ENCODE measurements at regions not wholly inside any gene's neighbourhood (a gene's known extent, or its start where the extent isn't known, plus 50 kb on each side); places are given as distances from the start of the nearest gene placed in this dataset.

DNA sequence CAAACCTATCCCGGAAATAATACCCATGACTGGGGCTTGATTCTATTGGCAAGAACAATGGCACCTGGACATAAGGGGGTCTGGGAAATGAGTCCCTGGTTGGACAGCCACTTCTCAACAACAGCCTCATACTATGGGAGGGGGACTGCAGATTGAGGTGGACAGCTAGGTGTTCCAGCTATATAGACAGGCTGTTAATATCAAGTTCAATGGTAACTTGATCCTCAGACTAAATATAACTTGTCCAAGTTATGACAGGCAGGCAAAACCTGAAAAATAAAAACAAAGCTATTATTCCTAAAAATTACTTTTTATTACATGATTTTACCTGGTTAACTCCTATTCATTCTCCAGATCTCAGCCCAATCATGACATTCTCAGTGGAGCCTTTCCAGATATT, 267.3 kb downstream of the TTC8 start:
- Histone ChIP-seq H3K9me3 (ENCODE audit: control insufficient read depth, low read depth, low read length) (no peaks in the 10 kb centered on the region), H4K91ac (ENCODE audit: insufficient read length, low read depth, low read length) (no peak overlapping the region), H3K18ac (ENCODE audit: insufficient read length, low read depth, low read length) (no peak overlapping the region), H3K79me1 (ENCODE audit: insufficient read depth, low read depth, low read length, poor library complexity, severe bottlenecking) (no peaks in the 10 kb centered on the region), H3K56ac (ENCODE audit: insufficient read length, low read depth, low read length) (no peak overlapping the region), H3K4ac (ENCODE audit: low read depth, low read length) (no peak overlapping the region), H2BK120ac (ENCODE audit: low read depth, low read length, poor library complexity, severe bottlenecking) (no peak overlapping the region), H3K27ac (ENCODE audit: insufficient read length, low read depth, low read length) (no peak overlapping the region), H4K20me1 (ENCODE audit: control insufficient read depth, insufficient read depth, insufficient read length) (no peaks in the 10 kb centered on the region), H4K8ac (replicated peaks; ENCODE audit: insufficient read length, low read depth, low read length) (no peak overlapping the region), H2BK20ac (ENCODE audit: low read depth, low read length, poor library complexity, severe bottlenecking) (no peak overlapping the region), H2AFZ (ENCODE audit: low read length) (no peak overlapping the region), H2BK12ac (ENCODE audit: insufficient read length, low read depth, low read length) (no peak overlapping the region), H2BK5ac (ENCODE audit: insufficient read length, low read length) (no peak overlapping the region), H3K23ac (ENCODE audit: insufficient read length, low read depth, low read length) (no peak overlapping the region), H3K14ac (ENCODE audit: insufficient read depth, low read length) (no peak overlapping the region), H3K23me2 (ENCODE audit: insufficient read length, low read depth, low read length, poor library complexity, severe bottlenecking) (no peaks in the 10 kb centered on the region), H3T11ph (ENCODE audit: low read length) (no peak overlapping the region), H2BK15ac (ENCODE audit: low read depth, low read length) (no peak overlapping the region), H4K5ac (ENCODE audit: insufficient read length, low read depth, low read length) (no peak overlapping the region), H3K27me3 (ENCODE audit: insufficient read depth, low read length) (no peaks in the 10 kb centered on the region), H3K9ac (ENCODE audit: extremely low read depth, insufficient read length, low read length) (no peak overlapping the region), H3K4me1 (ENCODE audit: insufficient read depth, low read length) (no peaks in the 10 kb centered on the region), H2AK5ac (ENCODE audit: insufficient read length, low read length) (no peak overlapping the region), H3K4me2 (ENCODE audit: insufficient read depth, insufficient read length, low read length) (no peak overlapping the region), H3K79me2 (ENCODE audit: insufficient read depth, low read length) (no peaks in the 10 kb centered on the region)
- H3K27ac Mint-ChIP-seq: no peak overlapping the region
- peaks cover 0 to 4% of the 10 kb centered on the region in 2 experiments; a peak in 2 of 4 replicates for H3K4me1 Mint-ChIP-seq
- peaks cover 15% of the 10 kb centered on the region for H3K27me3 Mint-ChIP-seq (ENCODE audit: low read depth)
- no peak overlapping the region for H3K4me3 Mint-ChIP-seq
- H3K36me3 Mint-ChIP-seq (ENCODE audit: insufficient read depth in 1 of 3, low read depth in 3 of 3): peaks cover 0 to 4% (median 3%) of the 10 kb centered on the region in 3 experiments; a peak in 3 of 7 replicates
- no CpG with 5 or more reads among the region's 1 CpG for WGBS (ENCODE audit: extremely low coverage, insufficient read length, low lambda C conversion rate)
- TF ChIP-seq, protein P1, sequence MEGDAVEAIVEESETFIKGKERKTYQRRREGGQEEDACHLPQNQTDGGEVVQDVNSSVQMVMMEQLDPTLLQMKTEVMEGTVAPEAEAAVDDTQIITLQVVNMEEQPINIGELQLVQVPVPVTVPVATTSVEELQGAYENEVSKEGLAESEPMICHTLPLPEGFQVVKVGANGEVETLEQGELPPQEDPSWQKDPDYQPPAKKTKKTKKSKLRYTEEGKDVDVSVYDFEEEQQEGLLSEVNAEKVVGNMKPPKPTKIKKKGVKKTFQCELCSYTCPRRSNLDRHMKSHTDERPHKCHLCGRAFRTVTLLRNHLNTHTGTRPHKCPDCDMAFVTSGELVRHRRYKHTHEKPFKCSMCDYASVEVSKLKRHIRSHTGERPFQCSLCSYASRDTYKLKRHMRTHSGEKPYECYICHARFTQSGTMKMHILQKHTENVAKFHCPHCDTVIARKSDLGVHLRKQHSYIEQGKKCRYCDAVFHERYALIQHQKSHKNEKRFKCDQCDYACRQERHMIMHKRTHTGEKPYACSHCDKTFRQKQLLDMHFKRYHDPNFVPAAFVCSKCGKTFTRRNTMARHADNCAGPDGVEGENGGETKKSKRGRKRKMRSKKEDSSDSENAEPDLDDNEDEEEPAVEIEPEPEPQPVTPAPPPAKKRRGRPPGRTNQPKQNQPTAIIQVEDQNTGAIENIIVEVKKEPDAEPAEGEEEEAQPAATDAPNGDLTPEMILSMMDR (conservative IDR thresholded peaks at IDR 0.05): no peak
- H3K9me3 Mint-ChIP-seq: peaks cover 4% of the 10 kb centered on the region in 2 experiments; a peak in 4 of 5 replicates
- DNase-seq: no peak
